ENCODE measurements at regions not wholly inside any gene's neighbourhood (a gene's known extent, or its start where the extent isn't known, plus 50 kb on each side); places are given as distances from the start of the nearest gene placed in this dataset.

DNA sequence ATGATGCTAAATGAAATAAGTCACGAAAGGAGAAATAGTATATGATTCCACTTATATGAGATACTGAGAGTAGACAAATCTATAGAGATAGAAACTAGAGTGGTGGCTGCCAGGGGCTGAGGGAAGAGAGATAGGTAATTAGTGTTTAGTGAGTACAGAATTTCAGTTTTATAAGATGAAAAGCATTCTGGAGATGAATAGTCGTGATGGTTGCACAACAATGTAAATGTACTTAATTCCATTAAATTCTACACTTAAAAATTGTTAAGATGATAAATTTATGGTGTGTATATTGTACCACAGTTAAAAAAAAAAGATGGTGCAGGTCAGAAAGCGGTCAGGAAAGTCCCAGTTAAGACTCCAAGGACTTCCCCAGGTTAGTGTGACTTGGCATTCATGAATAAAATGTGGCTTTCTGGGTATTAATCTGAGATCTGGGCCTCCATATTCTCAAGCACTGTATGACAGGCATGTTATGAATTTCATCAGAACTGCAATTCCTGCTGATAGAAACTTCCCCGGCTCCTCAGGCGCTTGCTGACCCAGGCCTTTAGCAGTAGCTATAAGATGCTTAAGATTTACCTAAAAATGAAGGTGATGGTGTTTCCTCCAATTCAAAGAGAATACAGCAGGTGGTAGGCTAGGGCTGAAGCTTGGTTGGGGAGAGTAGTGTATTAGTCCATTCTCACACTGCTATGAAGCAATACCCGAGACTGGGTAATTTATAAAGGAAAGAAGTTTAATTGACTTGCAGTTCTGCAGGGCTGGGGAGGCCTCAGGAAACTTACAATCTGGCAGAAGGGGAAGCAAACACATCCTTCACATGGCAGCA is 115.3 kb upstream of the SOX9 start:
- in situ Hi-C loops (cut with HindIII; ENCODE audit: low sequenced_read_pairs): no loop called here

DNA sequence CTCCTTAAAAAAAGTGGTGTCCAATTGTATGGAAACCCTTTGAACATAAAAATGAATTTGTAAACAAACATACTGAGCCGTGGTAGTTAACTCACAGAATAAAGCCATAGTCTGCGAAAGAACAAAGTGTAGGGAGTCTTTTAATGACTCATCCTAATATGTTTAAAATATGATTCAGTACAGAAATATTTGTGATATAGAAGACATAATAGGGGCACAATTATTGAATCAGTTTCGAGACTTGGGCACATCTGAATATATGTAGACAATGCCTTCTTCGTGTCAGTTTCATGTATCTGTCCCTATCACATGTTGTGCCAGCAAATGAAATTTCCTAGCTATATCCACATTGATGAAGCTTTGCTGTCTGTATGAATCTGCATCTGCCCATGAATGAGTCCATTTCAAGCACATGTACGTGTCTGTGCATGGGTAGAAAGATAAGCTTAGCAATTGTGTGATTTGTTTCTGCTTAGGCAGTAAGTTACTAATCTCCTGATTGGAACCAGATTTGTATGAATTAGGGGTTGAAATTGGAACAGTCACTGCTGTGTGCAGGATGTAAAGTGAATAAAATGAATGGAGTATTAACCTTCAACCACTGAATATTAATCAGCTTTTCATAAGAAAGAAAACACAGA is 112.5 kb upstream of the SOX9 start:
- in situ Hi-C loops (cut with HindIII; ENCODE audit: low sequenced_read_pairs): no loop called here

DNA sequence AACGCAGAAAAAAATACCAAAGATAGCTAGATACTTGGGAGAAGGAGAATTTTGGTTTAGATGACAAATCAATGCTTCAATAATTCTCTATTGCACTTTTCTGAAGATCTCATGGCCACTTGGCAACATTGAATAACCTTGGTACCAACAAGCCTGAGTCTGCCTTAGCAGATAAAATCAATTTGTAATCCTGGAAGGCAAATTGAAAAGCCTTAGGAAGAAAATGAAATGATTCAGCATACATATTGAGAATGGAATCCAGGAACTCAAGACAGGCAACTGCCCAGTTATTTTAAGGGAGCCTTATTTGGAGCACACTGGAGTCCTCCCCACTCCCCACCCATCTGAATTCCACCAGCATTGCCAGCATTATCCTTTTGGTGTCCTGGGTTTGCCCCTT is 109.3 kb upstream of the SOX9 start:
- in situ Hi-C loops (cut with HindIII; ENCODE audit: low sequenced_read_pairs): no loop called here

DNA sequence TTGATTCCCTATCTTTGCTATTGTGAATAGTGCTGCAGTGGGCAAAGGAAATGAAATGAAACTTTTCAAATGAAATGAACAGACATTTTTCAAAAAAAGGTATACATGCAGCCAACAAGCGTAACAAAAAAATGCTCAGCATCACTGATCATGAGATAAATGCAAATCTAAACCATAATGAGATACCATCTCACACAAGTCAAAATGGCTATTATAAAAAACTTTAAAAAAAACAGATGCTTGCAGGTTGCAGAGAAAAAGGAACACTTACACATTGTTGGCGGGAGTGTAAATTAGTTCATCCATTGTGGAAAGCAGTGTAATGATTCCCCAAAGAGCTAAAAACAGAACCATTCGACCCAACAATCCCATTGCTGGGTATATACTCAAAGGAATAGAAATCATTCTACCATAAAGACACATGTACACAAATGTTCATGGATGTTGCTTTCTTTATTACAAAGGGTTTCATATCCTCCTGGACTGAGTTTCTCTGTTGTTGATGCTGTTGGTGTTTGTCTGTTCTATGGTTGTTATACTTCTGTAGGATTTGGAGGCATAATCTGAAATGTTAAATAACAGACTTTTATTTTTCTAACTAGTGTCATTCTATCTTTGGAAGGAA is 99.3 kb upstream of the SOX9 start:
- in situ Hi-C loops (cut with HindIII; ENCODE audit: low sequenced_read_pairs): no loop called here

DNA sequence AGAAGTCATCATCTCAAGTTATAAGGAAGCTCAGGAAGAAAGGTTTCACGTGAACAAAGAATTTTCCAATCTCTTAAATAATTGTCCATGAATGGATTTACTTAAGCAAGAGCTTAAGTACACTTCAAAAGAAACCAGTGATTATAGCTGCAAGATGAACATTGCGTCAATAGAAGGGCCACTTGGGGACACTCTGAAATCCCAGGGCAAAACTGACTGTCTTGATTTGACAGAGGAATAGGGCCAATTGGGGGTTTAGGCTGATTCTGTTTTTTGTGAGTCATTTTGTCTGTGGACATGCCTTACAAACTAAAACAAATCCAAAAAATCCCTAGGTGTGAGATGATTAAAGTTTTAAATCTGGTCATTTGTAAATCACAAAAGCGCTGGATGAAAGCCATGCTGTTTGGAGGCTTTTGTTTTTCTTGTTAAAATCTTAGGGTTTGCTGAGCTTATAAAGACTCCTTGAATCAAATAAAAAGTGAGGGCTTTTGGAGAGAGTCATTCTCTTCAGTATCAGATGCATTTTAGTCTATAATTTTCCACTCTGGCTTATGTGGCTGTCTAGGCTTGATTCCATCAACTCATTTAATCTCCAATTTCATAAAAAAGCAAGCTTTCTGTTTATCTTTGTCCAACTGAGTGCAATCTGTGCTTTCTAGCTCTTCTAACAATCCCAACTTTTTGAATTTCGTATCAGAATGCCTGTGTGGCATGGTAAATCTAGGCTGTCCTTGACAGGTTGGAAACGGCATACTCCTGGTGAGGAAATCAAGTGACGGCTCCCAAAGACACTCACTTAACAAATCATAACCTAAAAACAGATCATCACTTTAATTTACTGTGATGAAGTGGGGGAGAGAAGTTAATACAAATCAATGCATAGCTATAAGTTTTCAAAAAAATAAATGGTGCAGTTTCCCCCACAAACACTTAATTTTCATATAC is 98.2 kb upstream of the SOX9 start:
- in situ Hi-C loops (cut with HindIII; ENCODE audit: low sequenced_read_pairs): no loop called here

DNA sequence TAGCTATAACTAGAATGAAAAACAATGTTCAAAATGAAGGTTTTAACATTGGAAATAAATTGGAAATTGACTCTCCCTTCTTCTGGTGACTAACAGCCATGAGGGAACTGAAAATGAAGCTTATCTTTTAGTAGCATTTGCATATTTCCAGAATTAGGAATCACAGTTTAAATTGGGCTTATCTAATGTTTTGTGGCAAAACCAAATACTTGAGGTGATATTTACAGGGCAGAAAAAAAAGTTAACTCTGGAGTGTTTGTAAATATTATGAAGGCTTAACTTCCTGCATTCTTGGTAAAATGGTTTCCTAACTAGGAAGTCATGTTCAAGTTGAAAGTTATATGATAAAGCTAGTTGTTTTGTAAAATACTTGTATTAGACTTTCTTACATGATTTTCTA is 96.4 kb upstream of the SOX9 start:
- in situ Hi-C loops (cut with HindIII; ENCODE audit: low sequenced_read_pairs): no loop called here

DNA sequence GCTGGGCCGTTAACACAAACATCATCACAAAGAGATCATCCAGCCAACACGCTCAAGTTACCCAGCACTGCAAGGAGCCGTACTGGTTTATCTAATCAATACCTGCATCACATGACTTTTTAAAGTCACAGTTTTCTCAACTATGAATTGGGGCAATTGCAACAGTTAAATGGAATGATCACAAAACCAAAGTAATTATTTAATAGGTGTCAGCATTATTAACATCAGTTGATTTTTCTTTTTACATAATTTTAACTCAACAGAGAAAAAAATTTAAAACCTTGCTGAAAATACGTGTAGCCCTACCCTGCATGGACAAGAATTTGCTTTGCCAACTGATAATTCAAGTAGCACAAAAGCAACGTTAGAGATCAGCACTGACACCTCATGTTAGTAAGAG is 95.7 kb upstream of the SOX9 start:
- in situ Hi-C loops (cut with HindIII; ENCODE audit: low sequenced_read_pairs): no loop called here

DNA sequence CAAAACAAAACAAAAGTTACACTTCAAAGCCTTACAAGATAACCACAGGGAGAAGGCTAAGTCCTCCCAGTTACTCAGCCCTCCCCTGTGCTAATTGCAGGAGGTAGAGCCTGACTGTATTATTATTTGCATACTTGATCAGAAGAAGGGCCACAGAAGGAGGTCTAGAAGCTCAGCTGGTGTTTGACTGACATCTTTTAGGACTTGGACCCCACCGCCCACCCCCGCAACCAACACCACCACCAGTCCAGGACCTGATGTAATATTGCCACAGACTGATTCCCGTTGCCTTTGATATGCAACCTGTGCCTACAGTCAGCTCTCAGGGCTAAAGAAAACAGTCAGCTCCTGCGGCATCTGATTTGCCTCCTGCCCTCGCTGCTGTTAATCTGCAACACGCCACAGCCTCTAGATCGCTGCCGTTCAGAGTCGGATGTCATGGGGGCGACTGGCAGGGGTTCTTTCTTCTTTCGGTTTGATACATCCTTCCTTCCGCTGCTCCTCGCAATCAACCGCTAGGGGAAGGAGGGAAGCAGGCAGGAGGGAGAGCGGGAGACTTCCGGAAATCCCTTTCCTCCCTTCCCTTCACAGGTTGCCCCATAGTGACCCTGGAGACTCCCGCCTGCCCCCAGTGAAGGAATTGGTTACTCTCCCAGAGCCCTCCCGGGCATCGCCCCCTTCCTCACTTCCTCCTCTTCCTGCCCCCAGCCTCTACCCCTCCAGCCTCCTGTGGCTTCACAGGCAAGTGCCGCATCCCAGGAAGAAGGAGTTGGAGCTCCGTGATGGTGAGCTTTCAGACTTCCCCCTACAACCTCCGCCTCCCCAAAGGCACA is 90.5 kb upstream of the SOX9 start:
- in situ Hi-C loops (cut with HindIII; ENCODE audit: low sequenced_read_pairs): no loop called here

DNA sequence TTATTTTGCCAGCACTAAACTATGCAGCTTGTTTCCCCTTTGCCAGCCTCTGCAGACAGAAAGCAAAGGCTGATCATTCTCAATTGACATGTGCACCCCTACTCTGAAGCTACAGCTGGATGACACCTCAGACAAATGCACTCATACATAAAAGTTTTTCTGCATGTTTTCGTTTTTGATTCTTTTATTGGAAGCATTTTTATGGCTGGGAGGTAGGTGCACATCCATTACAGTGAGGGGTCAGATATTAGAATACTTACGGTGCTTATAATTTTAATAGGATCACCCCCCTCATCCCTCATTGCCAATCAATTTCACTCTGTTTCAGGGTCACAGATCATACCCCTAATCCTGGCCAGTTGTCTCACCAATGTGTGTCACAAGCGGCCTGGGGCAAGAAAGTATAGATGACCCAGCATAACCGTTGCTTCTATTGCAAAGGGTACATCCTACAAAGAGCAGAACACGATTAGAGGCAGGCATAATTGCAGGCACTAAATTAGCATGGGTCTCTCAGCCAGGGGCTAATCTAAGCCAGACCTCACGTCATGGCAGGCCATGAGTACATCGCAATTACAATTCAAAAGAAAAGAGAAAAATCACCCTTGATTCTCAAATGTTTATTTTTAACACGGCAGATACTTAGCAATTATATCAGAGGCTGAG is 89.5 kb upstream of the SOX9 start:
- in situ Hi-C loops (cut with HindIII; ENCODE audit: low sequenced_read_pairs): no loop called here

DNA sequence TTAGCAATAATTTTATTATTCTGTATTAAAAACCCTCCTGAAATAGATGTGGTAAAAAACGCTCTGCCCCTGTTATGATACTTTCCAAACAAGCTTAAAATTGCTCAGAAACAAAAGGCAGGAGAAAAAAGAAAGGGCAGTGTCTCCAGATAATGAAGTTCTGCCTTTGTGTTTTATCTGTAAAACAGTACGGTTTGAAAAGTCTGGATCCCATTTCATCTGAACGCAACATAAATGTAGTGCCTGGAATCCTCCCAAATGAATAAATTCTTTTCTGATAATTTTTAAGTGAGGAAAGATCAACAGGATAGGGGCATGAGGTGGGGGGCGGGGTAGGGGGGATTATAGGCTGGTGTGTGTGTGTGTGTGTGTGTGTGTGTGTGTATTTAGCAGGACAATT is 87.5 kb upstream of the SOX9 start:
- in situ Hi-C loops (cut with HindIII; ENCODE audit: low sequenced_read_pairs): no loop called here

DNA sequence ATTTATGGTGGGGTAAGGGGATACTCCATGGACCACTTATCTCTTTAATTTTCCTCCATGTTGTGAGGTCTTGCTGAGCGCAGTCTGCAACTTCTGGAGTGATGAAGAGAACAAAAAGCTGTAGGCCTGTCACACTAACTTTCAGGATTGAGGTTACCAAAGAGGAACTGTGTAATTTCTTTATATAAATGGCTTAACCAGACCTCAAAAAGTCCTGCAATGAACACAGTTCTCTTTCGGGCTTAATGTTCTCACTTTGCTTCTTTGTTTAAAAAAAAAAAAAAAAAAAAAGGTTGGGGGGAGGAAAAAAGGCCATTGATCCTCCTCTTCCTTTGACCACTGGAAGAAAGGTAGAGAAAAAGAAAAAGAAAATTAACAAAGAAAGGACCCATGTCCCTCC is 86.8 kb upstream of the SOX9 start:
- in situ Hi-C loops (cut with HindIII; ENCODE audit: low sequenced_read_pairs): no loop called here

DNA sequence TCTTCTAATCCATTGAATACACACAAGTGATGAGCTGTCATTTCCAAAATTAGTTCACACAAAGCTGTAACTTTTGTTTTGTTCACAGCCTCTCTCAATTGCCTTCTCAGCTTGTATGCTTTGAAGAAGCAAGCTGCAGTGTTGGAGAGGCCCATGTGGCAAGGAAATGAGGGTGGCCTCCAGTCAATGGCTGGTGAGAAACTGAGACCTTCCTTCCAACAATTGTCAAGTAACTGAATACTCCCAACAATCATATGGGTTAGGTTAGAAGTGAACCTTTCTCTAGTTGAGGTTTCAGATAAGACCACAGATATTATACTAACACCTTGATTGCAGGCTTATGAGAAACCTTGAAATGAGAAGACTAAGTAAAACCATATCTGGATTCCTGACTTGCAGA is 82.4 kb upstream of the SOX9 start:
- in situ Hi-C loops (cut with HindIII; ENCODE audit: low sequenced_read_pairs): no loop called here

DNA sequence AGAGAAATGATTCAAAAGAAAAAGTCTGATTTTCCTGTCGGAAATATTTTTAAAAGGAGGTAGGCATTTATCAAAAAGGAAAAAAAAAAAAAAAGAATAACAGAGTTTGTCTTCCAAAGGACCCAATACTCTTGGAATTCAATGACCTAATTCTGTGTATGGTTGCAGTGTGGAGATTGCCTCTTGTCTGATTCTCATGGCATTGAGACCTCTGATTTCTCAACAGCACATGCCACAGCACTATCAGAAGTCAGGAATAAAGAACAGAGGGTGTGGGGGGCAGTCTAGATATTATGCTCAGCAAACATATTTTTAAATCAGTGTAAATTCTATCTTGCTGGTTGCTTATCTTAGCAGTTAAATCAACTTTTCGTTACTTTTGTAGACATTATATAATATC is 81.3 kb upstream of the SOX9 start:
- in situ Hi-C loops (cut with HindIII; ENCODE audit: low sequenced_read_pairs): no loop called here

DNA sequence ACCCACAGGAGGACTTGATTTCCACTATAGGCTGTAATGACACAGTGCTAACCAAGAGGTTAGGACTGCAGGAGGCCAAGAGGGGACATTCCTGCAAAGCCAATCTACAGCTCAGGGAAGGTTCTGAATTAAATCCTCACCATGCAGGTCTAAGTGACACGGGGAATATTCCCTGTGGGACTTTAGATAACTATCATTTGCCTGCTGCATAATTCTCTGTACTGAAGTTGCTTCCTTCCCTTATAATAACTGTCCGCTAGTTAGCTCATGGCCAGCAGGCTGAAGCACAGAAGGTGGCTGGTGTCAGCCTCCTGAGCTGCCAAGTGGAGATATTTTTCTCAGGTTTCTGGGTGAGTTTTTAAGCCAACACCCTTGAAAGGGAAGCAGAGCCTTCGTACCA is 74.6 kb upstream of the SOX9 start:
- in situ Hi-C loops (cut with HindIII; ENCODE audit: low sequenced_read_pairs): no loop called here

DNA sequence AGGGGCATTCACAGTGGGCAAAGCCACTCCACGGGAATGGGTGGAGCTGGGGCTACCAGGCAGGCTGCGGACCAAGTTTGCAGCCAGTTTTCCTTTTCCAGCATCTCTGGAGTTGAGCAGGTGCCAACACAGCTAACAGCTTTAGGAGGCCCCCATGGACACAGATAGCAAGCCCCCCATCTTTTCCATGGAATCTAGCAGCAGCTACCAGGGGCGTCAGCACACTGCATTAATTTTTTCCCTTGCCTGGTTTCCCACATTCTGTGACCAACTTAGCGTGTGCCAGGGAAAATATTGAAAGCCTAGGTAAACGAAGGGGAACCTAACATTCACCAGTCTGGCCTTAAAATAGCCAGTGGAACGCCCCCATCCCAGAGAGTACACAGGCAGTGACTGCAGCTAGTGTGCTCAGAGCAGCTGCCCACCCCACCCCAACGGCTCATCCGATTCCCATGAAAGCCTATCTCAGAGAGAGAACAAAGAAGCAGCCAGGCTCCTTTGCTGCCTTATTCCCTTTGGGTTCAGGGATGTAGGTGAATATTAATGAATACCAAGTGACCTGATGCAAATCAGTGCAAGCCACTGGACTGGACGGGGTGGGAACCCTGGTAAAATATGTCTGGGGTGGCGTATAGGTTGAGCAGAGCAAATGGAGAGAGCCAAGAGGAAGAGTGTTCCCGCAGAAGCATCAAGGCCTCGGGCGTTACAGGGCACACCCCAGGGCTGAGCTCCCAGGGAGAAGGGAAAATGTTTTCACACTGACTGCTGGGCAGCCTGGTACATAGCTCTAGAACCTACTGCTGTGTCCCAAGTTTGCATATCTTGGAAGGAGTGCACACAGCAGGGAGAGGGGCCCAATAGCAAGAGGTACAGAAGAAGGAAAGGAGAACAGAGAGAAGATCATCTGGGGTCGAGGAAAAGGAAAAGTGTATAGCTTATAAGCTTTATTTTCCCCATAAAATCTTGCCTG is 73.9 kb upstream of the SOX9 start:
- in situ Hi-C loops (cut with HindIII; ENCODE audit: low sequenced_read_pairs): no loop called here

DNA sequence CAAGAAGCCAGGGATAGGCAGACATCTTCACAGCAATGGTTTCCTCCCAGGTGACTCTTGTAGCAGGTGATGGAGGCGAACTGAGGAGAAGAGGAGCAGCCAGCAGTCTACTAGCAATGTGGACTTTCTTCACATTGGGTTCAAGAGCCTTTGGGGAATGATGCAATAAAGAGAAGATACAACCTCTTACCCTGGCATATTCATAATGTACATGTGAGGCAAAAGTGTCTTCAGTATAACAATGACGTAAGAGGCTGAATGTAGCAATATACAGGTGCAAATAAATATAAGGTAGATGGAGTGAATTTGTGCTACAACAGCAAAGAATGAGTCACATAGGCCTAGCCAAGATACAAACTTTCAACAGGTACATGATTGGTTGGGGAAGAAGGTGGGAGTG is 70.9 kb upstream of the SOX9 start:
- in situ Hi-C loops (cut with HindIII; ENCODE audit: low sequenced_read_pairs): no loop called here

DNA sequence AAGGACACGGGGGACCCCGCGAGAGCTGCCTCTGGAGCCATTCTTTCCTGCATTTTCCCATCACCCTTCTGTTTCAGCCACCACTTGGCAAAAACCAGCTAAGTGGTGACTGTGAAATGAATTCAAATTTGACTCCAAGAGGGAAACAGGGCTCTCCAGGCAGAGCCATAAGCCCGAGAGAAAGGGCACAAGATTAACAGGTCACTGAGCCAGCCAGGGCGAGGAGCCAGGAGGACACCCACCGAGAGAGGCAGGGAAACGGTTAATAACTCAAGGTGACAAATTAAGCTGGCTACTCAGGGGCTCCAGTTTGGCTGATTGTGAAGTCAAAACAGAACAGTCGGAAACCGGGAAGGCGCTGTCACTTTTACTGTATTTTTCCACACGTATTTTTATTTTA is 67.8 kb upstream of the SOX9 start:
- in situ Hi-C loops (cut with HindIII; ENCODE audit: low sequenced_read_pairs): no loop called here

DNA sequence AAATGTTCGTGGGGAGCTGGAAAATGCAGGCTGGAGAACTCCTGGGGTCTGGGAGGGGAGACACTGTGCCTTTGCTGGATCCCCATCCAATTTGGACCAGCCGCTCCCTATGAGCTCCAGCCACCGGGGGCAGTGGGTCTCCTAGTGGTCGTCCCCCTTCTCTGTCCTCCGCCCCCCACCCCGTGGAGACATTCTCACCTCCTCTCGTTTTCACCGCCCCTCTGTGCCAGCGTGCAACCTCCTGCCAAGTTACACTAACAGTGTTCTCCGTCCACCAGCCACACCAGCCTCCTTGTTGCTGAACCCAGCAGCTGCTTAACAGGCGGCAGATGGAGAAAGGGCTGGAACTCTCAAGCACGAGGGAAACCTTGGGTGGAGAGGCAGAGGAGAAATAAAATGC is 67.4 kb upstream of the SOX9 start:
- in situ Hi-C loops (cut with HindIII; ENCODE audit: low sequenced_read_pairs): no loop called here

DNA sequence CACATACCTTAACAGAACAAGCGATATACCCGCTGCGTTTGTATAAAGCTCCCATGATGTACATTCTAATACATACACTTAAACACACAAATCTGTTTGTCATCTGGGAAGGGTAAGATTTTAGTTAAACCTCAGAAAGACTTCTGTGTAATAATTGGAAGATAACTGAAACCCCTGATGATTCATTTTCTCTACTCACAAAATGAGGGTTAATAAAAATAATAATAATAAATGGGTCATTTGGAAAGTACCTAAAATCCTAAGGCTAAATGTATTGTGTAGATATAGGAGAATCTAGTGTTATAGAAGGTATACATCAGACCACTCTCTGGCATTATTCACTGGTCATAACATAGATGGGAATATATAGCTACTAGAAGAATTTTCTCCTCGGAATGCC is 64.7 kb upstream of the SOX9 start:
- in situ Hi-C loops (cut with HindIII; ENCODE audit: low sequenced_read_pairs): no loop called here

Data from endothelial cell of hepatic sinusoid (primary cell).